ENCODE measurements at regions not wholly inside any gene's neighbourhood (a gene's known extent, or its start where the extent isn't known, plus 50 kb on each side); places are given as distances from the start of the nearest gene placed in this dataset.
"Not testable (repeated sequence)": the region's sequence is repeated elsewhere in the genome, so short reads cannot be mapped to it uniquely, and the experiment has no call there.

GRCh38 chr14:106087837-106088236 lies 561.5 kb downstream of the TMEM121 start:
- no peak overlapping the region for H2BK120ac ChIP-seq (replicated peaks; ENCODE audit: low read depth, low read length)
- H3K18ac ChIP-seq (ENCODE audit: extremely low read depth, low read length), result no peak overlapping the region
- H2BK20ac ChIP-seq (ENCODE audit: low read length), result no peak overlapping the region
- no peaks in the 10 kb centered on the region for H3K27me3 ChIP-seq (replicated peaks in 1 of 4; ENCODE audit: control insufficient read depth in 3 of 4, extremely low read depth in 1 of 4, insufficient read depth in 3 of 4, low read length in 3 of 4)
- no peak overlapping the region for H3K56ac ChIP-seq (replicated peaks; ENCODE audit: insufficient read length, low read depth, low read length)
- no peak overlapping the region for H4K8ac ChIP-seq (ENCODE audit: extremely low read depth, insufficient read depth, low read length)
- POLR2A ChIA-PET (ENCODE audit: partially characterized antibody), result no interaction called here
- no peak overlapping the region for H3K27ac ChIP-seq (ENCODE audit: low read depth, low read length)
- no peaks in the 10 kb centered on the region for H3K36me3 ChIP-seq (ENCODE audit: control insufficient read depth in 2 of 4, insufficient read depth in 4 of 4, low read length in 3 of 4)
- H2BK15ac ChIP-seq (ENCODE audit: low read length), result no peak overlapping the region
- no peak overlapping the region for H3K14ac ChIP-seq (ENCODE audit: insufficient read length)
- no peaks in the 10 kb centered on the region for H4K20me1 ChIP-seq (replicated peaks in 1 of 2; ENCODE audit: control insufficient read depth in 1 of 2, insufficient read depth in 2 of 2, low read length in 2 of 2)
- H3K23ac ChIP-seq (ENCODE audit: insufficient read length), result no peak overlapping the region
- H2AK5ac ChIP-seq (ENCODE audit: low read depth, low read length), result no peak overlapping the region
- H4K91ac ChIP-seq (replicated peaks; ENCODE audit: insufficient read length, low read length), result no peak overlapping the region
- no peak overlapping the region for H3K4me2 ChIP-seq (ENCODE audit: insufficient read depth in 1 of 2, low read depth in 2 of 2, low read length in 2 of 2)
- H4K5ac ChIP-seq (ENCODE audit: insufficient read length, low read depth, low read length), result no peak overlapping the region
- H3K9me3 ChIP-seq (ENCODE audit: insufficient read depth in 2 of 2, low read depth in 1 of 2, low read length in 1 of 2), result peaks cover 11 to 17% of the 10 kb centered on the region in 2 experiments; a peak in 3 of 4 replicates
- no peak for TF ChIP-seq CHD2 (IDR thresholded peaks at IDR 0.05; ENCODE audit: low read length)
- no peak for TF ChIP-seq CREB1 (IDR thresholded peaks at IDR 0.05)
- TF ChIP-seq JUND (IDR thresholded peaks at IDR 0.05; ENCODE audit: low read length), result no peak
- H3K4ac ChIP-seq (replicated peaks; ENCODE audit: insufficient read length, low read depth, low read length), result no peak overlapping the region
- FAIRE-seq (no peak), DNase-seq (ENCODE audit: low read depth in 1 of 2, low spot score in 2 of 2) (no peak)
- no peaks in the 10 kb centered on the region for H3K79me1 ChIP-seq (ENCODE audit: low read depth, low read length)
- H3K4me1 ChIP-seq (replicated peaks in 1 of 4; ENCODE audit: control insufficient read depth in 3 of 4, insufficient read depth in 4 of 4, low read length in 3 of 4), result no peaks in the 10 kb centered on the region
- H2AFZ ChIP-seq (ENCODE audit: low read length), result no peak overlapping the region
- no peaks in the 10 kb centered on the region for H3K23me2 ChIP-seq (ENCODE audit: low read depth, low read length)
- H2BK5ac ChIP-seq (ENCODE audit: low read depth, low read length), result no peak overlapping the region
- H2BK12ac ChIP-seq (ENCODE audit: low read depth, low read length), result no peak overlapping the region
- H3K9ac ChIP-seq (replicated peaks in 1 of 4; ENCODE audit: extremely low read depth in 1 of 4, low read depth in 3 of 4, low read length in 3 of 4), result no peak overlapping the region
- 76% methylated on average over 6 of the region's 8 CpGs; no CpG with 5 or more reads in 1 of the 2 experiments for WGBS, 2 experiments (ENCODE audit: extremely low coverage in 1 of 2, insufficient coverage in 1 of 2, insufficient read length in 1 of 2, insufficient replicate concordance in 2 of 2, low coverage in 1 of 2, low lambda C conversion rate in 2 of 2, missing lambda C conversion rate in 1 of 2)
- H3K4me3 ChIP-seq (ENCODE audit: extremely low read depth in 1 of 4, insufficient read depth in 2 of 4, low read depth in 3 of 4, low read length in 4 of 4), result no peak overlapping the region
- no peaks in the 10 kb centered on the region for H3K79me2 ChIP-seq (ENCODE audit: control insufficient read depth in 1 of 2, insufficient read depth in 2 of 2, low read length in 2 of 2)
- CTCF ChIA-PET (ENCODE audit: partially characterized antibody), result no interaction called here

- POLR2A ChIA-PET (ENCODE audit: partially characterized antibody); FAIRE-seq: not testable (repeated sequence)
Observed at GRCh38 chr14:106088860-106089259, 562.5 kb downstream of the TMEM121 start.

More at GRCh38 chr14:106088860-106089259, 562.5 kb downstream of the TMEM121 start:
- H3K23ac ChIP-seq (ENCODE audit: insufficient read length); H3K56ac ChIP-seq (replicated peaks; ENCODE audit: insufficient read length, low read depth, low read length); H2BK5ac ChIP-seq (ENCODE audit: low read depth, low read length); H2BK120ac ChIP-seq (replicated peaks; ENCODE audit: low read depth, low read length); H4K91ac ChIP-seq (replicated peaks; ENCODE audit: insufficient read length, low read length); DNase-seq (ENCODE audit: low read depth in 1 of 2, low spot score in 2 of 2); H3K4ac ChIP-seq (replicated peaks; ENCODE audit: insufficient read length, low read depth, low read length); H3K4me2 ChIP-seq (ENCODE audit: insufficient read depth in 1 of 2, low read depth in 2 of 2, low read length in 2 of 2); H3K79me1 ChIP-seq (ENCODE audit: low read depth, low read length); H2BK15ac ChIP-seq (ENCODE audit: low read length); H4K5ac ChIP-seq (ENCODE audit: insufficient read length, low read depth, low read length); H3K23me2 ChIP-seq (ENCODE audit: low read depth, low read length); H3K18ac ChIP-seq (ENCODE audit: extremely low read depth, low read length); H2BK12ac ChIP-seq (ENCODE audit: low read depth, low read length); H3K4me1 ChIP-seq (replicated peaks in 1 of 4; ENCODE audit: control insufficient read depth in 3 of 4, insufficient read depth in 4 of 4, low read length in 3 of 4); H2AFZ ChIP-seq (ENCODE audit: low read length); H3K27me3 ChIP-seq (replicated peaks in 1 of 4; ENCODE audit: control insufficient read depth in 3 of 4, extremely low read depth in 1 of 4, insufficient read depth in 3 of 4, low read length in 3 of 4); H3K79me2 ChIP-seq (ENCODE audit: control insufficient read depth in 1 of 2, insufficient read depth in 2 of 2, low read length in 2 of 2); H3K14ac ChIP-seq (ENCODE audit: insufficient read length); H4K20me1 ChIP-seq (replicated peaks in 1 of 2; ENCODE audit: control insufficient read depth in 1 of 2, insufficient read depth in 2 of 2, low read length in 2 of 2); H3K4me3 ChIP-seq (ENCODE audit: extremely low read depth in 1 of 4, insufficient read depth in 2 of 4, low read depth in 3 of 4, low read length in 4 of 4); H4K8ac ChIP-seq (ENCODE audit: extremely low read depth, insufficient read depth, low read length); H3K36me3 ChIP-seq (ENCODE audit: control insufficient read depth in 2 of 4, insufficient read depth in 4 of 4, low read length in 3 of 4); H3K27ac ChIP-seq (ENCODE audit: low read depth, low read length); H3K9ac ChIP-seq (replicated peaks in 1 of 4; ENCODE audit: extremely low read depth in 1 of 4, low read depth in 3 of 4, low read length in 3 of 4); H2AK5ac ChIP-seq (ENCODE audit: low read depth, low read length); CTCF ChIA-PET (ENCODE audit: partially characterized antibody); H2BK20ac ChIP-seq (ENCODE audit: low read length): not testable (repeated sequence)
- peaks cover 8 to 15% of the 10 kb centered on the region in 2 experiments; a peak in 2 of 4 replicates for H3K9me3 ChIP-seq (ENCODE audit: insufficient read depth in 2 of 2, low read depth in 1 of 2, low read length in 1 of 2)
- WGBS, 2 experiments (ENCODE audit: extremely low coverage in 1 of 2, insufficient coverage in 1 of 2, insufficient read length in 1 of 2, insufficient replicate concordance in 2 of 2, low coverage in 1 of 2, low lambda C conversion rate in 2 of 2, missing lambda C conversion rate in 1 of 2), result 96% methylated on average over 3 of the region's 3 CpGs; no CpG with 5 or more reads in 1 of the 2 experiments

All from H1 (cell line).